HG03558 (cell line): ENCODE measurements at regions not wholly inside any gene's neighbourhood (a gene's known extent, or its start where the extent isn't known, plus 50 kb on each side); places are given as distances from the start of the nearest gene placed in this dataset.

Experiments used
- ATAC-seq: cut with Tn5 transposase; IDR thresholded peaks from one replicate; pipeline ENCODE4 v1.9.1; 2021; ENCODE audit warnings: moderate number of reproducible peaks; ENCODE audit not compliant: unreplicated experiment; ENCODE audit errors: extremely low read depth

DNA sequence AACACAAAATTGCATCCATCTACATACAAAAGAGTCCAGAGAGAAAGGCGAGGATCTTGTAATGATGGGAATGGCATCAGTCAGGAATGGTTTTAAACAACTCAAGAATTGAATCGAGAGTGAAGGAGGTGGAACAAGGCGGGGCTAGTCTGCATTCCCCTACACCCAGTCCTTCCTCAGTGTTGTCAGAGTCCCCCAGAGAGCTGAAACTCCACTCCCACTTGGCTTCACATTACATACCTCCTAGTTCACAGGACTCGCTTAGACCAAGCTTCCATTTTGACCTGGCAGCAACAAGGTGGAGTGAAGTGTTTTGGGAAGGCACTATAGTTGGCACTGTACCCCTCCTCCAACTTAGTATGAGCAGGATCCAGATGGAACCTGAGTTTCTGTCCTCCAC, 1273.5 kb upstream of the CRIM1 start:
- ATAC-seq, result no peak

GRCh38 chr2:35081622-35082015, 1274.0 kb upstream of the CRIM1 start:
- no peak for ATAC-seq

GRCh38 chr2:35081001-35081621, 1274.5 kb upstream of the CRIM1 start:
- ATAC-seq, result no peak

DNA sequence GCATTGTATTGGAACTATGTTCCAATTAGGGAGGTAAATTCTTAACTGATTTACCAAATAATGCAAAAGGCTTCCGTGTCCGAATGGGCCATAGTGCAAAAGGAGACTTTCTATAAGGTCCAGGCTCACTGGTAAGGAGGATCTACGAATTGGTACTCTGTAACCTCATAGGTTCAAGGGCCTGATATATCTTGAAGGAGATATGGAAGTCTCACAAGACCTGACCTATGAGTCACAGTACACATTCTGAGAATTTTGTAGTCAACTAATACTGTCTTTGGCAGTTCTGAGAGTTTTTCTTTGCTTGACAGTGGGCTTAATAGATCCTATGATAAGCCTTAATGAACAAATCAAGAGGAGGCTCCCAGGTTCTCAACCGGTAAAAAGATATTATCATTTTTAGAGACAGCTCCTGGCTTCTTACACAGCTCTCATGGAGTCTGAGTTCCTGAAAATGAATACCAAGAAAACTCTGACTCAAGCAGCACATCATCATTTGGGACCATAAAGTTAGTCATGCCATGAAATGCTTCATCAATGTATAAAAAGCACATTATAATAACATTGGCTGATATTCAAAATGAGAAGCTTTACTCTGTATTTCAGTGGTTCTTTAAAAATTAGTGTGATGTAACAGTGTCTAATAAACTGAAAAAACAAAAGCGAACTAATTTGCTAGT, 1275.2 kb upstream of the CRIM1 start:
- no peak for ATAC-seq

- ATAC-seq, result no peak
Observed at GRCh38 chr2:35067420-35067819, 1288.2 kb upstream of the CRIM1 start.

DNA sequence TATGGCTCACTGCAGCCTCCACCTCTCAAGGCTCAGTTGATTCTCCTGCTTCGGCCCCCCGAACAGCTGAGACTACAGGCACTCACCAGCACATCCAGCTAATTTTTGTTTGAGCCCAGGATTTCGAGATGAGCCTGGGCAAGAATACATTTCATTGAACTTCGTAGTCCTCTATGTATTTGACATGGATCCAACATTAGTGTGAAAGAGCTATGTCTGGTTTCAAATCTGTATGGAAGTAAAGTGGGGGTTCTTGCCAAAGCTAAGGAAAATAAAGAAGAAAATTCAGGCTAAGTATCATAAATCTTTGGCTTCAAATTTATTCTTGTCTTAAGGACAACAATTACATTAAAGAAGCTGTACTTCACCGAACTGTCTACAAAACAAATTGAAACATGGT, 1291.7 kb upstream of the CRIM1 start:
- ATAC-seq, result no peak

- ATAC-seq, result no peak
Observed at GRCh38 chr2:35035883-35036282, 1319.7 kb upstream of the CRIM1 start.

GRCh38 chr2:35033748-35034147, 1321.8 kb upstream of the CRIM1 start:
- ATAC-seq, result no peak

DNA sequence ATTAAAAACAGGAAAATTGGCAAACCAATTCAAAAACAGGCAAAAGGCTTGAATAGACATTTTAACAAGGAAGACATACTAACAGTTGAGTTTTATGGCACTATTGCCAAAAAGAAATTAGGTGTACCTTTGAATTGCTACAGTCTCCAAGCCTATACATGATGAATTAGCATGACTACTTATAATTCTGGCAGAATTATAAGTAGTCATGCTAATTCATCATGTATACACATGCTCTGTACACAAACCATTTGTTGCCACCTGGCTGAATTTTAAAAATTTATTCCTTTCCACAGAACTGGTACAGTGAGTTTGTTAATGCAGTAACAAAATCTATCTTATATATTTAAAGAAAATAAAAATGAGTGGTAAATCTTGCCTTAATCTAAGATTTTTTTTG, 1332.0 kb upstream of the CRIM1 start:
- no peak for ATAC-seq

DNA sequence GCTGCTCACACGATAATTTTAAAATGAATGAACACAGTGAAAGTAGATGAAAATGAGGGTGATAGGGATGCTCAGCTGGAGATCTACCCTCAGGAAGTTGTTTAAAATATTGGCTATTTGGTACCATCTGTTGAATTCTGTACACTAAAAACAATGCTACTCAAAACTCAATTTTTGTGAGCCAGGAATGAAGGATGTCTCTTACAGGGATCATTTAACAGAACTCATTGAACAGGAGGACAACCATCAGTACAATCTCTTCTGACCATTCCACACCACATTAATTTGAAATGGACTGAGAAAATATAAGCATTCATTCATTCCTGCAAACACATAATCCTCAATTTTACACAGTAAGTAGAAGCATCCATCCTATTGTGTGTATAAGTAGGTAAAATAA, 1355.1 kb upstream of the CRIM1 start:
- no peak for ATAC-seq

GRCh38 chr2:34998741-34999140, 1356.8 kb upstream of the CRIM1 start:
- no peak for ATAC-seq

DNA sequence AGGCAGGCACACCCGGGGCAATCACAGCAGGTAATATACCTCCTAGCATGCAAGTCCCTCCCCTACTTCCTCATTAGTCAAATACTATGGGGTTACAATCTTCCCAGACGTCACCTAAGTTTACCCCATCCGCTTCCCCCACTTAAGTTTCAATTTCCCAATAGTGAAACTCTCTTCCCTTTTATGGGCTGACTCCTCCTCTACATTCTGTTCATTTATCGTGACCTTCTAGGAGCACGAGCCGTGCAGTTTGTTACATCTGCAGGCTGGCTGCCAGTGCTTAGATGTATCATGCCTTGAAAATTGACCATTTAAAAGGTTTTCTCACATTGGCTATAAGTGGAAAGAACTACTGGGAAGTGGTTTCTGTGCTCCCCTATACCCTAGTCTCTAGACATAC, 1357.8 kb upstream of the CRIM1 start:
- ATAC-seq, result no peak

GRCh38 chr2:34995196-34995595, 1360.4 kb upstream of the CRIM1 start:
- no peak for ATAC-seq

DNA sequence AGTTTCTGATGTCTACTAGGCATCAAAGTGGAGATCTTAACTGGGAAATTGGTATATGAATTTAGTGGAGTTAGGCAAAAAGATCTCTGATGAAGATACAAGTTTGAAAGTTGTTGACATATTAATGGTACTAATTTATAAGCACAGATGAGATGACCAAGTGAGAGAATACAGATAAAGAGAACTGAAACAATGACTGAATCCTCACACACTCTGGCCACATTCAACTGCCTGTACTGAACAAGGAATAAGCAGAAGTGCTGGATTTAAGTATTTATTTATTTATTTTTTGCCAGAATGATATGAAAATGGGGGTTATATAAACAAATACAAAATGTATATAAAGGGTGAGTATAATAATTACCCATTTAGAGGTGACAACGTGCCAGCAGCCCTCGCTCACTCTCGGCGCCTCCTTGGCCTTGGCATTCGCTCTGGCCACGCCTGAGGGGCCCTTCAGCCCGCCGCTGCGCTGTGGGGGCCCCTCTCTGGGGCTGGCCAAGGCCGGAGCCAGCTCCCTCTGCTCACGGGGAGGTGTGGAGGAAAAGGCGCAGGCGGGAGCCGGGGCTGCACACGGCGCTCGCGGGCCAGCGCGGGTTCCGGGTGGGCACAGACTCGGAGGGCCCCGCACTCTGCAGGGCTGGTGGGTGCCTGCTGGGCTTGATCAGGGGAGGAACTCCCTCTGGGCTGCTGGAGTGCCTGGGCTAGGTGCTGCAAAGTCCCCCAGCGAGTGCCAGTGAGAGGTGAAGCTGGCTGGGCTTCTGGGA, 1363.9 kb upstream of the CRIM1 start:
- no peak for ATAC-seq

DNA sequence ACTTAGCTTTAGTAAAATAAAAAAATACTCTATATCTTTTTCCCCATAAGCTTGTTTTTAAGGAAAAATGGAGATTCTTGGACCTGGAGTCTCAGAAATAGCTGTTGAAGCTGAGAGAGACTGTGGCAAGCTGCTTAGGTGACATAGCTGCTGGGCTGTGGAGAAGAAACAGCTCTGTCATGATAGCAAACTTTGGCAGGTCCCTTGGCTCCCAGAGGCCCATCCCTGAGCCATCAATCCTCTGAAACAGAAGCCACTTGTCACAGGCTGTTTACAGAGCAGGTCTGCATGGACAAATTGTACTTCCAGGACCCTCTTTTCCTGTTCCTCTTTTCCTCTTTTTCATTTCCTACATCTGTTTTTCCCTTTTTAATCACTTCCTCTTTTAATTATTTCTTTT, 1370.1 kb upstream of the CRIM1 start:
- no peak for ATAC-seq

DNA sequence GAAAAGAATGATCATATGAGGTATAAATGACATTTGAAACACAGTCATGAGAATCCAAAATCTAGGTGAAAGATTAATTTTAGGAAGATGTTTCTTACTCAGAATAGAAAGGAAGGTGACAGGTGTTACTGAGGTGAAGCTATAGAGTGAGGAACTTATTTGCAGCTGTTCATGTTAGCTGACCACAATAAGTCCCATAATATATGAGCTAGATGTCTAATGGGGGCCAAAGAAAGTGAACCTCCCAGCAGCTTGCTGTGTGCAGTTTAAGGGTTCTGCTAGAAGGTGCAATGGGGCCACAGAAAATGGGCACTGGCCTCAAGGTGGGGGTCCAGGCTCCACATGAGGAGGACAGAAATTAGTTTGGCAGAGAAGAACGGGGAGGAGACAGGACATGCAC, 1374.9 kb upstream of the CRIM1 start:
- ATAC-seq, result no peak

DNA sequence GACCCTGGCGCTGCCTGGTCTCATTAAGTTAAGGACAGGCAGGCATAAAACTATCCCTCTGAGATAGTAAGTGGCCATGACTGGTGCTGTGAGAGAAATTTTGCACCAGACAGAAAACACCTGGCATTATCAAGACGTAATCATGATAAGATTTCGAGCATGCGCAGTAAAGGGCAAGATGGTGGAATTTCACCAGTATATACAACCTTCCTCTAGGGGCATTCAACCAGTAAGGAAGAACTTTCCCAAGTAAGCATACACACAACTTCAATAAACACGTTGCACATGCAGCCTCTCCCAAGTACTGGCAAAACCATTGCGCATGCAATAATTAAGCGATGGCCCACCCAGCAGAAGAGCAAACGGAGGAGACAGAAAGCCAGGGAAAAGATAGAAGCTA, 1376.4 kb upstream of the CRIM1 start:
- no peak for ATAC-seq

DNA sequence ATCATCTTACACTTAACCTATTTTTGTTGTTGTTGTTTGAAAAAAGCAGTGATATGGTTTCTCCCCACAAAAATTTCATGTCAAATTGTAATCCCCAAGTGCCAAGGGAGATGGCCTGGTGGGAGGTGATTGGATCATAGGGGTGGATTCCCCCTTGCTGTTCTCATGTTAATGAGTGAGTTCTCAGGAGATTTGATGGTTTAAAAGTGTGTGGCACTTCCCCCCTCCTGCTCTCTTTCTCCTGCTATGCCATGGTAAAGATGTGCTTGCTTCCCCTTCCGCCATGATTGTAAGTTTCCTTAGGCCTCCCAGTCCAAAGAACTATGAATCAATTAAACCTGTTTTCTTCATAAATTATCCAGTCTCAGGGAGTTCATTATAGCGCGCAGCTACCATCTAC, 1362.7 kb upstream of the FAM98A start:
- no peak for ATAC-seq

DNA sequence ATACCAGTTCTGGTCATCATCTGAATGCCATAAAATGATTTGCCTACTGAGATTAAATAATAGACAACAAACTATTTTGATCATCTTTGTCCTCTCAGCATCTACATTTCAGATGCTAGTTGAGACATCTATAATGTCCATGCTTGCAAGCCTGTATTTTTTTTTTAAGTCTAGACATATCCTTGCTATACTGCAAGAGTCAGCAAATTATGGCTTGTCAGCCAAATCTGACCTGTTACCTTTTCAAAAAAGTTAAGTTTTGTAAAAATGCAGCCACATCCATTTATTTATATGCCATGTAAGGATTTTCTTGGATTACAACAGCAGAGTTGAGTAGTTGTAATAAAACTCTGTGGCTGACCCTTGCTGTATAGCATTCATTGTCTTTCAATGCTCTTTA, 1355.7 kb upstream of the FAM98A start:
- no peak for ATAC-seq

DNA sequence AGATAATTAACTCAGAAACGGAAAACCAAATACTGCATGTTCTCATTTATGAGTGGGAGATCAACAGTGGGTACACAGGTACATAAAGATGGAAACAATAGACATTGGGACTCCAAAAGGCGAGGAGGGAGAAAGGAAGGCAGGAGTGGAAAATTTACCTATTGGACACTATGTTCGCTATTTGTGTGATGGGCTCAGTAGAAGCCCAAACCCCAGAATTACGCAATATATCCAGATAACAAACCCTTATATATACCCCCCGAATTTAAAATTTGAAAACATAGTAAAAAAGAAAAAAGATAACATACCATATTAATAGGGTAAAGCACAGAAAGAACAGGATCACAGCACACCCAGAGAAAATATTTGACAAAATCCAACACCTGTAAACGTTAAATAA, 1351.7 kb upstream of the FAM98A start:
- ATAC-seq, result no peak

- ATAC-seq, result no peak
Observed at GRCh38 chr2:34949316-34949715, 1350.2 kb upstream of the FAM98A start.

DNA sequence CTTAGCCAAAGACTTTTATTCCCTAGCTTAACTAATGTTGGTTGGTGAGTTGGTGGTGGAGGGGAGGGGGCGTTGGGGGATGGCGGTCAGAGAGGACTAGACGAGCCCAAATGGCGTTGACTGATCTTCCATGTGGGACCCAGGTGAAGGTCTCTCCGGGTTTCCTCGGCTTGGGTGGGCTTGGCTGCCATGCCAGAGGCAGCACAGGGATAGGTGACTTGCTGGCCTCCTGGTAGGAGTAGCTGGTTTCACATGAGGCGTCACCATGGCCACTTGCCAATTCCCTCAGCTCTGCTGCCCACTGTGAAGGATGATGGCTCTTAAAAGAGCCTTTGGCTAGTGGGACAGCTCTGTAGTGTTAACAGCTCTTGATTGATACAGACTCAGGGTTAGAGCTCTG, 1337.0 kb upstream of the FAM98A start:
- no peak for ATAC-seq
